ENCODE measurements at regions not wholly inside any gene's neighbourhood (a gene's known extent, or its start where the extent isn't known, plus 50 kb on each side); places are given as distances from the start of the nearest gene placed in this dataset.

DNA sequence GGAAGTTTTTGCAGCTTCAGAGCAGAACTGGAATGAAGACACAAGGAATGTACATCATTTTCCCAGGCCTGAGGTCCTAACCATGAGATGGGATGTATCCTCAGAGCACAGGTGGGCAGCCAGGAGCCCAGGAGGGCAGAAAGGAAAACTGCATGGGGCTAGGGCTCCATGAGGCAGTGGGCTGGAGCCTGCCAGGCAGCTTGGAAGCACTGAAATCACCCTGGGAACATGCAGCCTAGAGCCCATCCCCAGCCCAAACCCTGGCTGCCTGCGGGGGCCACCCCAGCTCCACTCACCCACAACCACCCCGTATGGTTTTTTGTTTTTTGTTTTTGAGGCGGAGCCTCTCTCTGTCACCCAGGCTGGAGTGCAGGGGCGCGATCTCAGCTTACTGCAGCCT is 86.2 kb upstream of the SIAH1 start:
- peaks cover 5% of the 10 kb centered on the region for H3K9me3 ChIP-seq (ENCODE audit: control insufficient read depth, low read length)
- Mint-ChIP-seq H3K27ac (no peak overlapping the region), H3K9me3 (peaks cover 8% of the 10 kb centered on the region), H3K27me3 (ENCODE audit: insufficient read depth) (no peaks in the 10 kb centered on the region), H3K4me3 (no peak overlapping the region), H3K4me1 (no peaks in the 10 kb centered on the region), H3K36me3 (ENCODE audit: low read depth) (no peaks in the 10 kb centered on the region)
- DNase-seq = no peak
- H3K4me3 ChIP-seq (ENCODE audit: low read length) = no peak overlapping the region
- 85% methylated on average over 5 of the region's 5 CpGs; no CpG with 5 or more reads in 1 of the 2 experiments for WGBS, 2 experiments (ENCODE audit: insufficient coverage in 1 of 2, insufficient read length in 1 of 2)
- H3K27ac ChIP-seq (ENCODE audit: low read depth, low read length) = no peak overlapping the region
- no peak overlapping the region for H3K9ac ChIP-seq (ENCODE audit: extremely low read depth, low read length, poor library complexity, severe bottlenecking)
- no peaks in the 10 kb centered on the region for H3K36me3 ChIP-seq (ENCODE audit: control insufficient read depth, insufficient read depth, low read length)
- TF ChIP-seq, protein P1, sequence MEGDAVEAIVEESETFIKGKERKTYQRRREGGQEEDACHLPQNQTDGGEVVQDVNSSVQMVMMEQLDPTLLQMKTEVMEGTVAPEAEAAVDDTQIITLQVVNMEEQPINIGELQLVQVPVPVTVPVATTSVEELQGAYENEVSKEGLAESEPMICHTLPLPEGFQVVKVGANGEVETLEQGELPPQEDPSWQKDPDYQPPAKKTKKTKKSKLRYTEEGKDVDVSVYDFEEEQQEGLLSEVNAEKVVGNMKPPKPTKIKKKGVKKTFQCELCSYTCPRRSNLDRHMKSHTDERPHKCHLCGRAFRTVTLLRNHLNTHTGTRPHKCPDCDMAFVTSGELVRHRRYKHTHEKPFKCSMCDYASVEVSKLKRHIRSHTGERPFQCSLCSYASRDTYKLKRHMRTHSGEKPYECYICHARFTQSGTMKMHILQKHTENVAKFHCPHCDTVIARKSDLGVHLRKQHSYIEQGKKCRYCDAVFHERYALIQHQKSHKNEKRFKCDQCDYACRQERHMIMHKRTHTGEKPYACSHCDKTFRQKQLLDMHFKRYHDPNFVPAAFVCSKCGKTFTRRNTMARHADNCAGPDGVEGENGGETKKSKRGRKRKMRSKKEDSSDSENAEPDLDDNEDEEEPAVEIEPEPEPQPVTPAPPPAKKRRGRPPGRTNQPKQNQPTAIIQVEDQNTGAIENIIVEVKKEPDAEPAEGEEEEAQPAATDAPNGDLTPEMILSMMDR (conservative IDR thresholded peaks at IDR 0.05) = no peak
- no peaks in the 10 kb centered on the region for H3K27me3 ChIP-seq (ENCODE audit: control insufficient read depth, insufficient read depth, low read length, poor library complexity, severe bottlenecking)
- no peaks in the 10 kb centered on the region for H3K4me1 ChIP-seq (ENCODE audit: control insufficient read depth, insufficient read depth, low read length)

DNA sequence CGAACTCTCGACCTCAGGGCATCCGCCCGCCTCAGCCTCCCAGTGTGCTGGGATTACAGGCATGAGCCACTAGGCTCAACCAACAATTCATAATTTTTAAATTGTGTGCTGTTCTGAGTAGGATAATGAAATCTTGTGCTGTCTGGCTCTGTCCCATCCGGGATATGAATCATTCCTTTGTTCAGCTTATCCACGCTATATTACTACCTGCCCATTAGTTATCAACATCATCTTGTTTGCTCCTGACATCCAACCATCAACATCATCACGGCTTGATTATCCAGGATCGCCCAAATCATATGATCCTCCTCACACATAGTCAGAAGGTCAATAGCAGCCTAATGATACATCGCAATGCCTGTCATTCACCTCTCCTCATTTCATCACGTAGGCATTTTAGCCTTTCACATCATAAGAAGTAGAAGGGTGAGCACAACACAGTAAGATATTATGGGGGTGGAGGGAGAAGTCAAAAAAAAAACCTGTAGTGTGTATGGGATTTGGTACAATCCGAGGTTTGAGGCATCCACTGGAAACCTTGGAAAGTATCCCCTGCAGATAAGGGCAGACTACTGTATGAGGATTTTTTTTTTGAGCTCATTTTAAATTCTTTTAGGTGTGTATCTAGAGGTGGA is 77.0 kb upstream of the SIAH1 start:
- H3K27me3 Mint-ChIP-seq (ENCODE audit: insufficient read depth) = no peaks in the 10 kb centered on the region
- H3K4me1 Mint-ChIP-seq = no peaks in the 10 kb centered on the region
- no peaks in the 10 kb centered on the region for H3K4me1 ChIP-seq (ENCODE audit: control insufficient read depth, insufficient read depth, low read length)
- no peaks in the 10 kb centered on the region for H3K9me3 ChIP-seq (ENCODE audit: control insufficient read depth, low read length)
- H3K27ac ChIP-seq (ENCODE audit: low read depth, low read length) = no peak overlapping the region
- H3K27ac Mint-ChIP-seq = no peak overlapping the region
- H3K27me3 ChIP-seq (ENCODE audit: control insufficient read depth, insufficient read depth, low read length, poor library complexity, severe bottlenecking) = no peaks in the 10 kb centered on the region
- 93 to 97% methylated on average over 5 to 9 of the region's 11 CpGs for WGBS, 2 experiments (ENCODE audit: insufficient coverage in 1 of 2, insufficient read length in 1 of 2)
- TF ChIP-seq, protein P1 (conservative IDR thresholded peaks at IDR 0.05) = no peak
- H3K36me3 ChIP-seq (ENCODE audit: control insufficient read depth, insufficient read depth, low read length) = no peaks in the 10 kb centered on the region
- no peak for DNase-seq
- H3K9ac ChIP-seq (ENCODE audit: extremely low read depth, low read length, poor library complexity, severe bottlenecking) = no peak overlapping the region
- H3K4me3 ChIP-seq (ENCODE audit: low read length) = no peak overlapping the region
- no peak overlapping the region for H3K4me3 Mint-ChIP-seq
- H3K9me3 Mint-ChIP-seq = peaks cover 4% of the 10 kb centered on the region
- H3K36me3 Mint-ChIP-seq (ENCODE audit: low read depth) = no peaks in the 10 kb centered on the region

DNA sequence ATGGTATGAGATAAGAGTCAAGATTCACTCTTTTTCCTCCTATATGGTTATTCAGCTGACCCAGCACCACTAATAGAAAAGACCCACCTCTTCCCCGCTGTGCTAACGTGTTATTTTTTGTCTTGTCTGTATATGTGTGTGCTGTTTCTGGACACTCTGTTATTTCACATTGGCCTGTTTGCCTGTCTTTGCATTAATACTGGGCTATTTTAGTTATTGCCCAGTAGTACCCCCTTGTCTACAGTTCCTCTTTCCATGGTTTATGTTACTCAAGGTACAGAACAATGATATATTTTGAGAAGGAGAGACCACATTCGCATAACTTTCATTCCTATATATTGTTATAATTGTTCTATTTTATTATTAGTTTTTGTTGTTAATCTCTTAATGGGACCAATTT is 74.0 kb upstream of the SIAH1 start:
- H3K27ac ChIP-seq (ENCODE audit: low read depth, low read length) = no peak overlapping the region
- no peak for DNase-seq
- 93% methylated on average over 2 of the region's 3 CpGs; no CpG with 5 or more reads in 1 of the 2 experiments for WGBS, 2 experiments (ENCODE audit: insufficient coverage in 1 of 2, insufficient read length in 1 of 2)

More for the DNA sequence above, 74.0 kb upstream of the SIAH1 start:
- Histone ChIP-seq H3K9me3 (ENCODE audit: control insufficient read depth, low read length) (no peaks in the 10 kb centered on the region), H3K4me3 (ENCODE audit: low read length) (no peak overlapping the region), H3K9ac (ENCODE audit: extremely low read depth, low read length, poor library complexity, severe bottlenecking) (no peak overlapping the region), H3K4me1 (ENCODE audit: control insufficient read depth, insufficient read depth, low read length) (no peaks in the 10 kb centered on the region), H3K36me3 (ENCODE audit: control insufficient read depth, insufficient read depth, low read length) (no peaks in the 10 kb centered on the region), H3K27me3 (ENCODE audit: control insufficient read depth, insufficient read depth, low read length, poor library complexity, severe bottlenecking) (no peaks in the 10 kb centered on the region)
- H3K4me3 Mint-ChIP-seq = no peak overlapping the region
- H3K27me3 Mint-ChIP-seq (ENCODE audit: insufficient read depth) = no peaks in the 10 kb centered on the region
- H3K36me3 Mint-ChIP-seq (ENCODE audit: low read depth) = no peaks in the 10 kb centered on the region
- H3K4me1 Mint-ChIP-seq = no peaks in the 10 kb centered on the region
- TF ChIP-seq, protein P1 (conservative IDR thresholded peaks at IDR 0.05) = no peak
- no peaks in the 10 kb centered on the region for H3K9me3 Mint-ChIP-seq
- H3K27ac Mint-ChIP-seq = no peak overlapping the region

Measured in endodermal cell (in vitro differentiated cells).